Right atrium auricular region (tissue), 2 donors: ENCODE measurements at regions not wholly inside any gene's neighbourhood (a gene's known extent, or its start where the extent isn't known, plus 50 kb on each side); places are given as distances from the start of the nearest gene placed in this dataset.

Experiments used
- DNase-seq: peaks from one replicate; pipeline ENCODE4 v3.0.0-alpha.2; 2019; ENCODE audit warnings: low spot score
- H3K27ac ChIP-seq, 2 donors: fragments of 200-600 bp; sonication (generic); 1 replicate in 1 of 2; 2 replicates in 1 of 2; pipeline ENCODE4 v1.5.1; 2016 to 2019
- H3K27me3 ChIP-seq, 2 donors: fragments of 200-600 bp; sonication (generic); one replicate each; pipeline versions ENCODE4 v1.5.1 to v1.6.0; 2017 to 2019
- H3K36me3 ChIP-seq: fragments of 200-600 bp; sonication (generic); one replicate; pipeline ENCODE4 v1.5.1; 2016
- H3K4me1 ChIP-seq, 2 donors: fragments of 200-600 bp; sonication (generic); one replicate each; pipeline versions ENCODE4 v1.5.1 to v1.6.0; 2017 to 2019
- H3K4me3 ChIP-seq, 2 donors: fragments of 200-600 bp; sonication (generic); 1 replicate in 1 of 2; 2 replicates in 1 of 2; pipeline ENCODE4 v1.5.1; 2017 to 2019; ENCODE audit warnings: mild to moderate bottlenecking in 1 of 2, moderate library complexity in 1 of 2
- H3K9me3 ChIP-seq, 2 donors: fragments of 200-600 bp; sonication (generic); one replicate each; pipeline ENCODE4 v1.5.1; 2019
- CTCF ChIP-seq, 2 donors: fragments of 200-600 bp; sonication (generic); IDR thresholded peaks; one replicate each; pipeline ENCODE4 v1.5.1; 2019; ENCODE audit warnings: antibody characterized with exemption in 2 of 2

- H3K27me3 ChIP-seq: no peaks in the 10 kb centered on the region
- H3K9me3 ChIP-seq: peaks cover 0 to 1% of the 10 kb centered on the region in 2 donors
- no peaks in the 10 kb centered on the region for H3K4me1 ChIP-seq
- H3K27ac ChIP-seq: no peak overlapping the region
- TF ChIP-seq CTCF (IDR thresholded peaks at IDR 0.05): no peak
- H3K36me3 ChIP-seq: no peaks in the 10 kb centered on the region
- no peak for DNase-seq
- H3K4me3 ChIP-seq: no peak overlapping the region
Observed at GRCh38 chr11:116434986-116435385, 337.8 kb downstream of the BUD13 start.

GRCh38 chr11:116432301-116432700 lies 340.5 kb downstream of the BUD13 start:
- H3K36me3 ChIP-seq: no peaks in the 10 kb centered on the region
- H3K27me3 ChIP-seq: no peaks in the 10 kb centered on the region
- peaks cover 0 to 16% of the 10 kb centered on the region in 2 donors for H3K4me1 ChIP-seq
- DNase-seq: no peak
- no peak overlapping the region for H3K4me3 ChIP-seq
- TF ChIP-seq CTCF (IDR thresholded peaks at IDR 0.05): no peak
- no peaks in the 10 kb centered on the region for H3K9me3 ChIP-seq
- no peak overlapping the region for H3K27ac ChIP-seq

GRCh38 chr11:116431842-116432241 lies 340.9 kb downstream of the BUD13 start:
- no peaks in the 10 kb centered on the region for H3K9me3 ChIP-seq
- no peak for TF ChIP-seq CTCF (IDR thresholded peaks at IDR 0.05)
- no peaks in the 10 kb centered on the region for H3K36me3 ChIP-seq
- H3K4me3 ChIP-seq: no peak overlapping the region
- no peaks in the 10 kb centered on the region for H3K27me3 ChIP-seq
- peaks cover 0 to 16% of the 10 kb centered on the region in 2 donors for H3K4me1 ChIP-seq
- no peak for DNase-seq
- no peak overlapping the region for H3K27ac ChIP-seq

GRCh38 chr11:116428638-116428975 lies 344.2 kb downstream of the BUD13 start:
- DNase-seq: no peak
- Histone ChIP-seq H3K4me3 (no peak overlapping the region), H3K27ac (no peak overlapping the region), H3K36me3 (no peaks in the 10 kb centered on the region), H3K4me1 (peaks cover 0 to 16% of the 10 kb centered on the region in 2 donors), H3K27me3 (no peaks in the 10 kb centered on the region), H3K9me3 (no peaks in the 10 kb centered on the region)
- no peak for TF ChIP-seq CTCF (IDR thresholded peaks at IDR 0.05)

- Histone ChIP-seq H3K9me3 (no peaks in the 10 kb centered on the region), H3K36me3 (no peaks in the 10 kb centered on the region), H3K4me3 (no peak overlapping the region), H3K4me1 (peaks cover 0 to 16% of the 10 kb centered on the region in 2 donors), H3K27me3 (no peaks in the 10 kb centered on the region), H3K27ac (no peak overlapping the region)
- no peak for DNase-seq
- no peak for TF ChIP-seq CTCF (IDR thresholded peaks at IDR 0.05)
Observed at GRCh38 chr11:116427903-116428637, 344.7 kb downstream of the BUD13 start.

GRCh38 chr11:116427337-116427902 lies 345.4 kb downstream of the BUD13 start:
- no peaks in the 10 kb centered on the region for H3K27me3 ChIP-seq

More at GRCh38 chr11:116427337-116427902, 345.4 kb downstream of the BUD13 start:
- H3K4me1 ChIP-seq: peaks cover 0 to 16% of the 10 kb centered on the region in 2 donors
- DNase-seq: no peak
- TF ChIP-seq CTCF (IDR thresholded peaks at IDR 0.05): no peak
- H3K4me3 ChIP-seq: no peak overlapping the region
- H3K36me3 ChIP-seq: no peaks in the 10 kb centered on the region
- no peaks in the 10 kb centered on the region for H3K9me3 ChIP-seq
- no peak overlapping the region for H3K27ac ChIP-seq
